ENCODE measurements at regions not wholly inside any gene's neighbourhood (a gene's known extent, or its start where the extent isn't known, plus 50 kb on each side); places are given as distances from the start of the nearest gene placed in this dataset.

DNA sequence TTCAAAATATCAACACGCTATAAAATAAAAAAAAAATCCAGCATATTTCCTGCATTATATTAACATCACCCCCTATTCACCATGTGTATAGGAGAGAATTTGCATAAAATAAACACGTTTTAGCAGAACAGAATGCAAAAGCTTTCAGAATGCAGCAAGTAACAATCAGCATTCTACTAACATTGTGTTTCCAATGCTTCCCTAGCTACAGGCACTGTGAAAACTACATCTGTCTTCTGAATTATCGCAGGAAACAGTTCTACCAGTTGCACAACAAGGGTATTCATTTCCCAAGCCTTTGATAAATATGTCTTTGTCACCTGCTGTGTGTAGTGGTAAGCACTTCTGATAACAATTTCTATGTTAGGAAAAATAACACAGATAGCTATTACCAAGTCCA, 1015.8 kb downstream of the CDH18 start:
- TF ChIP-seq, protein P1, sequence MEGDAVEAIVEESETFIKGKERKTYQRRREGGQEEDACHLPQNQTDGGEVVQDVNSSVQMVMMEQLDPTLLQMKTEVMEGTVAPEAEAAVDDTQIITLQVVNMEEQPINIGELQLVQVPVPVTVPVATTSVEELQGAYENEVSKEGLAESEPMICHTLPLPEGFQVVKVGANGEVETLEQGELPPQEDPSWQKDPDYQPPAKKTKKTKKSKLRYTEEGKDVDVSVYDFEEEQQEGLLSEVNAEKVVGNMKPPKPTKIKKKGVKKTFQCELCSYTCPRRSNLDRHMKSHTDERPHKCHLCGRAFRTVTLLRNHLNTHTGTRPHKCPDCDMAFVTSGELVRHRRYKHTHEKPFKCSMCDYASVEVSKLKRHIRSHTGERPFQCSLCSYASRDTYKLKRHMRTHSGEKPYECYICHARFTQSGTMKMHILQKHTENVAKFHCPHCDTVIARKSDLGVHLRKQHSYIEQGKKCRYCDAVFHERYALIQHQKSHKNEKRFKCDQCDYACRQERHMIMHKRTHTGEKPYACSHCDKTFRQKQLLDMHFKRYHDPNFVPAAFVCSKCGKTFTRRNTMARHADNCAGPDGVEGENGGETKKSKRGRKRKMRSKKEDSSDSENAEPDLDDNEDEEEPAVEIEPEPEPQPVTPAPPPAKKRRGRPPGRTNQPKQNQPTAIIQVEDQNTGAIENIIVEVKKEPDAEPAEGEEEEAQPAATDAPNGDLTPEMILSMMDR (conservative IDR thresholded peaks at IDR 0.05), result no peak
- H3K9me3 Mint-ChIP-seq, result no peaks in the 10 kb centered on the region
- H3K4me1 Mint-ChIP-seq (ENCODE audit: unreplicated experiment), result no peaks in the 10 kb centered on the region
- no peak overlapping the region for H3K27ac Mint-ChIP-seq
- H3K4me3 Mint-ChIP-seq, result no peak overlapping the region
- H3K27me3 Mint-ChIP-seq, result no peaks in the 10 kb centered on the region
- no peak for DNase-seq (ENCODE audit: extremely low spot score, unreplicated experiment)
- H3K36me3 Mint-ChIP-seq, result no peaks in the 10 kb centered on the region

- Mint-ChIP-seq H3K36me3 (no peaks in the 10 kb centered on the region), H3K9me3 (no peaks in the 10 kb centered on the region), H3K4me3 (no peak overlapping the region), H3K27ac (no peak overlapping the region), H3K4me1 (ENCODE audit: unreplicated experiment) (no peaks in the 10 kb centered on the region), H3K27me3 (no peaks in the 10 kb centered on the region)
- no peak for DNase-seq (ENCODE audit: extremely low spot score, unreplicated experiment)
- TF ChIP-seq, protein P1 (conservative IDR thresholded peaks at IDR 0.05), result no peak
Measured at GRCh38 chr5:18975624-18976023, 1012.4 kb downstream of the CDH18 start.

- Mint-ChIP-seq H3K27me3 (no peaks in the 10 kb centered on the region), H3K9me3 (no peaks in the 10 kb centered on the region), H3K27ac (no peak overlapping the region), H3K36me3 (no peaks in the 10 kb centered on the region), H3K4me1 (ENCODE audit: unreplicated experiment) (no peaks in the 10 kb centered on the region), H3K4me3 (no peak overlapping the region)
- DNase-seq (ENCODE audit: extremely low spot score, unreplicated experiment), result no peak
- TF ChIP-seq, protein P1 (conservative IDR thresholded peaks at IDR 0.05), result no peak
Measured at GRCh38 chr5:18977880-18978279, 1010.1 kb downstream of the CDH18 start.

GRCh38 chr5:18984559-18985080, 1003.4 kb downstream of the CDH18 start:
- TF ChIP-seq, protein P1 (conservative IDR thresholded peaks at IDR 0.05), result no peak
- H3K4me1 Mint-ChIP-seq (ENCODE audit: unreplicated experiment), result peaks cover 18% of the 10 kb centered on the region
- no peak for DNase-seq (ENCODE audit: extremely low spot score, unreplicated experiment)
- H3K27me3 Mint-ChIP-seq, result no peaks in the 10 kb centered on the region
- no peaks in the 10 kb centered on the region for H3K36me3 Mint-ChIP-seq
- no peak overlapping the region for H3K27ac Mint-ChIP-seq
- H3K4me3 Mint-ChIP-seq, result no peak overlapping the region
- peaks cover 4% of the 10 kb centered on the region for H3K9me3 Mint-ChIP-seq

GRCh38 chr5:18985171-18985758, 1002.7 kb downstream of the CDH18 start:
- H3K4me1 Mint-ChIP-seq (ENCODE audit: unreplicated experiment), result peaks cover 18% of the 10 kb centered on the region
- TF ChIP-seq, protein P1 (conservative IDR thresholded peaks at IDR 0.05), result no peak
- H3K9me3 Mint-ChIP-seq, result peaks cover 4% of the 10 kb centered on the region
- peak overlapping the region; percentile 7 for H3K27ac Mint-ChIP-seq
- no peak for DNase-seq (ENCODE audit: extremely low spot score, unreplicated experiment)
- H3K4me3 Mint-ChIP-seq, result no peak overlapping the region
- H3K27me3 Mint-ChIP-seq, result no peaks in the 10 kb centered on the region
- H3K36me3 Mint-ChIP-seq, result no peaks in the 10 kb centered on the region
